Left lobe of liver (tissue), 2 donors: ENCODE measurements at regions not wholly inside any gene's neighbourhood (a gene's known extent, or its start where the extent isn't known, plus 50 kb on each side); places are given as distances from the start of the nearest gene placed in this dataset.
"Not testable (repeated sequence)": the region's sequence is repeated elsewhere in the genome, so short reads cannot be mapped to it uniquely, and the experiment has no call there.

Experiments
- ATAC-seq: fragments of 200-7000 bp; cut with Tn5 transposase; one replicate; pipeline ENCODE4 v1.9.1; 2020; ENCODE audit warnings: mild to moderate bottlenecking, moderate library complexity
- DNase-seq: peaks from one replicate; pipeline ENCODE4 v3.0.0-alpha.2; 2020; ENCODE audit warnings: low spot score
- donor health status: DM: no; HTN: no; CAD: no; lungs with moderate emphysema.
- donor health status: DM: no; HTN: yes; CAD: no.

GRCh38 chr4:189619441-189620250, 321.0 kb upstream of the FRG1 start:
- not testable (repeated sequence) for DNase-seq, ATAC-seq

GRCh38 chr4:189622574-189622973, 318.1 kb upstream of the FRG1 start:
- not testable (repeated sequence) for ATAC-seq, DNase-seq

- not testable (repeated sequence) for DNase-seq, ATAC-seq
These were observed 313.6 kb upstream of the FRG1 start for GRCh38 chr4:189627041-189627440.

GRCh38 chr4:189629733-189630132, 310.9 kb upstream of the FRG1 start:
- not testable (repeated sequence) for ATAC-seq

GRCh38 chr4:189630913-189631567, 309.6 kb upstream of the FRG1 start:
- not testable (repeated sequence) for ATAC-seq, DNase-seq

More at GRCh38 chr4:189629733-189630132, 310.9 kb upstream of the FRG1 start:
- DNase-seq: not testable (repeated sequence)

- ATAC-seq, DNase-seq: not testable (repeated sequence)
These were observed 309.1 kb upstream of the FRG1 start for GRCh38 chr4:189631568-189631916.

GRCh38 chr4:189650436-189650835, 290.2 kb upstream of the FRG1 start:
- DNase-seq, ATAC-seq: not testable (repeated sequence)

GRCh38 chr4:189653130-189653653, 287.5 kb upstream of the FRG1 start:
- DNase-seq, ATAC-seq: not testable (repeated sequence)

GRCh38 chr4:189653983-189654382, 286.7 kb upstream of the FRG1 start:
- DNase-seq, ATAC-seq: not testable (repeated sequence)

- DNase-seq, ATAC-seq: not testable (repeated sequence)
These were observed 286.3 kb upstream of the FRG1 start for GRCh38 chr4:189654396-189654795.

GRCh38 chr4:189655817-189656216, 284.9 kb upstream of the FRG1 start:
- DNase-seq, ATAC-seq: not testable (repeated sequence)

- ATAC-seq (no peak), DNase-seq (no peak)
These were observed 284.0 kb upstream of the FRG1 start for GRCh38 chr4:189656641-189657040.

GRCh38 chr4:189658259-189658658, 282.4 kb upstream of the FRG1 start:
- ATAC-seq, DNase-seq: not testable (repeated sequence)

- DNase-seq, ATAC-seq: not testable (repeated sequence)
These were observed 281.8 kb upstream of the FRG1 start for GRCh38 chr4:189658831-189659230.

GRCh38 chr4:189659287-189659686, 281.4 kb upstream of the FRG1 start:
- DNase-seq (no peak), ATAC-seq (no peak)

- DNase-seq: no peak
- no peak for ATAC-seq
These were observed 279.8 kb upstream of the FRG1 start for GRCh38 chr4:189660722-189661360.

GRCh38 chr4:189664693-189665250, 275.9 kb upstream of the FRG1 start:
- DNase-seq (no peak), ATAC-seq (no peak)

GRCh38 chr4:189665712-189666305, 274.9 kb upstream of the FRG1 start:
- DNase-seq, ATAC-seq: not testable (repeated sequence)

- ATAC-seq, DNase-seq: not testable (repeated sequence)
These were observed 273.3 kb upstream of the FRG1 start for GRCh38 chr4:189667386-189667785.

GRCh38 chr4:189697675-189698245, 242.9 kb upstream of the FRG1 start:
- ATAC-seq, DNase-seq: not testable (repeated sequence)
